ENCODE measurements at regions not wholly inside any gene's neighbourhood (a gene's known extent, or its start where the extent isn't known, plus 50 kb on each side); places are given as distances from the start of the nearest gene placed in this dataset.
A peak's percentile ranks its signal among the peaks of the same experiment; 100 is the strongest.
"Not testable (repeated sequence)": the region's sequence is repeated elsewhere in the genome, so short reads cannot be mapped to it uniquely, and the experiment has no call there.

- DNase-seq (ENCODE audit: low read depth in 2 of 3, low spot score in 2 of 3): no peak
Observed at GRCh38 chr12:24386836-24387235, 437.4 kb upstream of the SOX5 start.

DNA sequence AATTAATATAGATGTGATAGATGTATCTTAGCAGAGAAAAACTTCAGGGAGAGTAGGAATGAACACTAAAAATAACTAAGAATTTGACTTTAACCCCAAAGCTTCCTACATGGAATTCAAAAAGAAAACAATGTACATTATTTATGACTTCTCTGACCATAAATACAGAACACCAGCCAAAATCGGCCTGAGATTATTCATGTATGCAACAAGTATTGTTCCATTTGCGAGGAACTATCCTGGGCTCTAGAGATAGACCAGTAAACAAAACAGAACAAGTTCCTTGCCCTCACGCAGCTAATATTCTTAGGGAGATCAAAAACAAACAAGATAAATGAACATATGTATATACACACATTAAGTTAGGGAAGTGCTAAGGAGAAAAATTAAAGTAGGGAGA is 432.3 kb upstream of the SOX5 start:
- no peak for DNase-seq (ENCODE audit: low read depth in 2 of 3, low spot score in 2 of 3)

GRCh38 chr12:24379861-24380521 is 430.5 kb upstream of the SOX5 start:
- DNase-seq (ENCODE audit: low read depth in 2 of 3, low spot score in 2 of 3): no peak

GRCh38 chr12:24379433-24379832 is 430.0 kb upstream of the SOX5 start:
- no peak for DNase-seq (ENCODE audit: low read depth in 2 of 3, low spot score in 2 of 3)

- peak in 1 of 3 donors; percentile 3 for DNase-seq (ENCODE audit: low read depth in 2 of 3, low spot score in 2 of 3)
Observed at GRCh38 chr12:24378548-24379407, 429.3 kb upstream of the SOX5 start.

GRCh38 chr12:24374452-24374851 is 425.0 kb upstream of the SOX5 start:
- DNase-seq (ENCODE audit: low read depth in 2 of 3, low spot score in 2 of 3): no peak

GRCh38 chr12:24373004-24373403 is 423.5 kb upstream of the SOX5 start:
- DNase-seq (ENCODE audit: low read depth in 2 of 3, low spot score in 2 of 3): no peak

DNA sequence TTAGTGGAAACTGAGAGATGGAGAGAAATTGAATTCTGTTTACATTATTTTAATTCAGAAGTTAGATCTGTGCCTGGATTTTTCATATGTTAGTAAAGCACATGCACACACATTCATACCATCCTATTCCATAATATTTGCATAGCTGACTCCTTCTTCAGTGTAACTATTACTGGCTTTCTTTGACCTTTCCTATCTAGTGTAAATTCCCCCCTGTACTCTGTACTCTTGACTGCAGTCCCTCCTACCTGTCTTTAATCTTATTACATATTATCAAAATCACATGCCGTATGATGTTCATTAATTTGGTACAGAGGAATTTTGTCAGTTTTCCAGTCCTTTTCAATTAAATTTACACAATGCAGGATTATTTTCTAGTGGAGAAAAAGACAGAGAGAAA is 417.0 kb upstream of the SOX5 start:
- no peak for DNase-seq (ENCODE audit: low read depth in 2 of 3, low spot score in 2 of 3)

GRCh38 chr12:24364921-24365320 is 415.5 kb upstream of the SOX5 start:
- no peak for DNase-seq (ENCODE audit: low read depth in 2 of 3, low spot score in 2 of 3)

DNA sequence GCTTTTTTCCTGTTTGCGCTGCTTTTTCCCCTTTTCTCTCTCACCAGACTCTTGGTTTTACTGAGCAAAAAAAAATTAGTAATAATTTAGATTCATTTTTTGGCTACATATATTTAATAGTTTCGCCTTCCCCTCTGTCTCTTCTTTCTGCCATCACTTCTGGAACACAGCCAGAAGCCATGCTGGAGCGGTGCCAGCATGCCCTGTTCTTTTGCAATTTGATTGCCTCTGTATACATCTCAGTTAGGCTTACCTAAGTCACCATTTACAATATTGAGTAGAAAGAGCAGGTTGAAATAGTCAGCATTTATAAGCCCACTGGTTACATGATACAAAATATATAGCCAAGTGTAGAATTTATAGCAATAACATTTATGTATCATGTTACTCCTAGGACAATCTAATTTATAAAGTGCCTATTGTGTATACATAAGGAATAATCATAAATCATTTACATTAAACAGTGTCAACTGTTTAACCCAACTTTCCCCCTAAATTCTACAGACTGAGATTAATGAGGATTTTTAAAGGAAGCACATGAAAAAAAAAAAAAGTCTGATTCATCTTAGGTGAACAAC is 413.8 kb upstream of the SOX5 start:
- peak in 1 of 3 donors; percentile 10 for DNase-seq (ENCODE audit: low read depth in 2 of 3, low spot score in 2 of 3)

DNA sequence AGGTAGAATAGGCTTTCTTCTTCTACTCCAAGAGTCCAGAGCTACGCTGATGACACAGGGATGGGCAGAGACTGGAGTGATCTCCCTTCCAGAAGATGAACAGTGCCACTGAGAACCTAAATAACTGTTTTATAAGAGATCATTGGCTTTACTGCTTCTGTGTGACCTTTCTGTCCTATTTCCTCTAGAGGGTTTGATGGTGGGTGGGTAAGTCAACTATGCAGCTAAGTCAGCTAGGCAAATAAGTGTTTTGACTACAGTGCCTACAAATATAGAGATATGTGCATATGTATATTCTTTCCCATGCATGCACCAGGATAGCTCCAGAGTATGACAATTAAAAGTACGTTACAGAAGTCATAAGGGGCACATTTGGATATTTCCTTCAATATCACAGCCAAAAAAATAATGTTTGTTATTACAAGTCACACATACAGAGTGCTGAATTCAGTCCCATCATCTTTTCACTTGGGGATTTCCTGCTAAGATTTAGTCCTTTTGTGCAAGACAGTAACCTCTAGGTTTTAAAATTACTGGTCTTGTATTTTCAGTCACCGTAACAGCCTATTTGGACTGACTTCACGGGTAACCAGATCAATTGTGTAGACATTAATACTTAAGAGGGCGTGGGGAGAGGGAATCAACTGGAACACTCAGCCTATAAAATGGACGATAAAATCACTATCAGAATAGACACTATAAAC is 412.6 kb upstream of the SOX5 start:
- DNase-seq (ENCODE audit: low read depth in 2 of 3, low spot score in 2 of 3): no peak

GRCh38 chr12:24360907-24361306 is 411.4 kb upstream of the SOX5 start:
- DNase-seq (ENCODE audit: low read depth in 2 of 3, low spot score in 2 of 3): no peak

DNA sequence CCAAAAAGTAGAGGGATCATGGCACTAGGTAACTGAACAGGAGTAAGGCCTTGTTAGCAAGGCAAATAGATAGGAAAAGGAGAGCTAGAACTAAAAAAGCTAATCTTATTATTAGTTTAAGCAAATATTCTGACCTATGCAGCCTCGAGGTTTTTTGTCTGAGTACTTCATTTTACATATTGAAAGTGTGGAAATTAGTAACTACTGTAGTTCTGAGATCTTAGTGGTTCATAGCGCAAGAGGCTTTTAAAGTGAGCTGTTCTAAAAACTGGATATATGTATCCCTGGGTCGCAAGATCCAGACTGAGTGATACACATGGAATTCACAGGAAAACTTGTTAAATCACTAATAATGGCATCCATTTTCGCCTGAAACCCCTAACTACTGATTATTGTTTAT is 411.0 kb upstream of the SOX5 start:
- DNase-seq (ENCODE audit: low read depth in 2 of 3, low spot score in 2 of 3): no peak

- peak in 1 of 3 donors; percentile 21 for DNase-seq (ENCODE audit: low read depth in 2 of 3, low spot score in 2 of 3)
Observed at GRCh38 chr12:24360057-24360456, 410.6 kb upstream of the SOX5 start.

DNA sequence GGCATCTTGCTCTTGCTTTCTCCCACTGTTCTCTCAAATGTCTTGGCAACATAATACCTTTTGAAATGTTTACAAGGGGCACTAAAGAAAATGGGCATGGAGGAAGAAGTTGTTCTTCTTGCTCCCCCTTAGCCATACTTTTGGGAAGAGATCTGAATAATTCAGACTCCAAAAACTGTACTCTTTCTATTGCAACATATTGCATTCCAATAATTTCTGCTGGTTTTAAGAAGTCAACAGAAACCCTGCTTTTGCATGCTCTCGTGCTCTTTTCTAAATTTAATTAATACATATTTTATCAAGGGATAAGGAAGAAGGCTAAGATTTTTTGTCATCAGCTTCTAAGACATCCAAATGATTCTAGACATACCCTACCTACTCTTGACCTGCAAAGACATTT is 409.9 kb upstream of the SOX5 start:
- no peak for DNase-seq (ENCODE audit: low read depth in 2 of 3, low spot score in 2 of 3)

DNA sequence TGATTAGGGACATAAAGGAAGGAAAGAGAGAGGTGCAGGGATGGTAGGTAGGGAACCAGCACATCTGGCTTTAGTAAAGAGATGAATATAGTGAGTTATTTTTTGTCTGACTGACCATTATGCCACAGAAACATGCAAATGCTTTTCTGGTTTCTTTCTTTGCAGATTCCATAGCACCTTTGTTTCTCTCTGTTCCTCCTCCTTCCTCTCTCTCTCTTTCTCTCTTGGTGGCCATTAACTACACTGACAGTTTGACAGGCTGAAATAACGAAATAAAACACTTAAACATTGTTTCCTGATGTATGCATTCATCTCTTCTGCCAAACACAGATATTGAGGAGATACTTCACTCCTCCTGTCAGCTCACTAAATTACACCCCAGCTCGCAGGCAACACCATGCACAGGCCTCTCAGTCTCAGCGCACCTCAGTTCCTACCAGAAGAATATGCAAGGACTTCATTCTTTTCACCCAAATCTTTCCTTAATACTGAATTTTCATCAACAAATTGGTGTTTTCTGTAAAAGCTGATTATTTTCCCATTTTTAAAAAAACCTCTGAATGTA is 406.9 kb upstream of the SOX5 start:
- DNase-seq (ENCODE audit: low read depth in 2 of 3, low spot score in 2 of 3): no peak

- DNase-seq (ENCODE audit: low read depth in 2 of 3, low spot score in 2 of 3): no peak
Observed at GRCh38 chr12:24352363-24352762, 402.9 kb upstream of the SOX5 start.

DNA sequence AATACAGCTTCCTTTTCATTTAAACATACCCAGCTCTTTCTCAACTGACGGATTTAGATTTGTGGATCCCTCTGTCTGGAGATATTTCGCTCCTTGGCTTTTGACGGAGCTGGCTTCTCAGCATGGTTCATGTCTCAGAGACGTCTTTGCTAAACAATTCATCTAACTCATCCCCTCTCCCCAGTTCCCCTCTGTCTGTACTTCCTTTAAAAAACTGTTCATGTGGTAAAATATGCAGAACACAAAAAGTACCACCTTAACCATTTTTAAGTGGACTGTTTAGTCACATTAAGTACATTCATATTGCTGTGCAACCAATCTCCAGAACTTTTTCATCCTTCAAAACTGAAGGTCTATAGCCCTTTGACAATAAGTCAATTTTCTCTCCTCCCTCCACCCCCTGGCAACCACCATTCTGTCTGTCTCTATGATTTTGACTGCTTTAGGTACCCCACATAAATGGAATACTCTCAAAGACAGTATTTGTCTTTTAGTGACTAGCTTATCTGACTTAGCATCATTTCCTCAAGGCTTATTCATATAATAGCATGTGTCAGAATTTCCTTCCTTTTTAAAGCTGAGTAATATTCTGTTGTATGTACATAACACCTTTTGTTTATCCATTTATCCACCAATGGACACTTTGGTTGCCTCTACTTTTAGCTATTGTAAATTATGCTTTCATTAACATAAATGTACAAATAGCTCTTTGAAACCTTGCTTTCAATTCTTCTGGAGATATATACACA is 399.8 kb upstream of the SOX5 start:
- peak in 1 of 3 donors; percentile 1 for DNase-seq (ENCODE audit: low read depth in 2 of 3, low spot score in 2 of 3)

DNA sequence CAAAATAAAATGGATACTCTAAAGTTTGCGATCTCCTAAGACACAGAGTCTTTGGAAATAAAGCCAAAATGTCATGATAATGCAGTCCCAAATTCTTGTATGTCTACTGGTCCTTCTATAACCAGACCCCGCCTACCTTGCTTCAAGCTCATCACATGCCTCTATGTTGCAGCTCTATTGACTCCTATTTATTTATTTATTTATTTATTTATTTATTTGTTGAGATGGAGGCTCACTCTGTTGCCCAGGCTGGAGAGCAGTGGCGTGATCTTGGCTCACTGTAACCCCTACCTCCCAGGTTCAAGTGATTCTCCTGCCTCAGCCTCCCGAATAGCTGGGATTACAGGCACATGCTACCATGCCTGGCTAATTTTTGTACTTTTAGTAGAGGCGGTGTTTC is 398.7 kb upstream of the SOX5 start:
- DNase-seq (ENCODE audit: low read depth in 2 of 3, low spot score in 2 of 3): not testable (repeated sequence)

- DNase-seq (ENCODE audit: low read depth in 2 of 3, low spot score in 2 of 3): no peak
Observed at GRCh38 chr12:24328261-24328660, 378.8 kb upstream of the SOX5 start.
